ENCODE measurements at regions not wholly inside any gene's neighbourhood (a gene's known extent, or its start where the extent isn't known, plus 50 kb on each side); places are given as distances from the start of the nearest gene placed in this dataset.

- CTCF ChIA-PET, result interaction anchor here (0.8 kb wide), 1 partner anchor 1125 kb away, joined by 3 read pairs; no protein-coding TSS in a partner anchor
- DNase-seq (ENCODE audit: low spot score), result no peak
- TF ChIP-seq CTCF (conservative IDR thresholded peaks at IDR 0.05; ENCODE audit: low read depth), result no peak
- no peak overlapping the region for H3K27ac ChIP-seq
- POLR2A ChIA-PET (ENCODE audit: low non-redundant PET), result no interaction called here
Measured at GRCh38 chr9:14523545-14523944, 169.7 kb downstream of the ZDHHC21 start.

GRCh38 chr9:14522627-14523379, 170.4 kb downstream of the ZDHHC21 start:
- no peak for DNase-seq (ENCODE audit: low spot score)
- no peak overlapping the region for H3K27ac ChIP-seq
- no peak for TF ChIP-seq CTCF (conservative IDR thresholded peaks at IDR 0.05; ENCODE audit: low read depth)
- ChIA-PET CTCF (interaction anchor here (0.8 kb wide), 1 partner anchor 1124 kb away, joined by 3 read pairs; no protein-coding TSS in a partner anchor), POLR2A (ENCODE audit: low non-redundant PET) (no interaction called here)

GRCh38 chr9:14520341-14520740, 172.9 kb downstream of the ZDHHC21 start:
- ChIA-PET CTCF (no interaction called here), POLR2A (ENCODE audit: low non-redundant PET) (no interaction called here)
- DNase-seq (ENCODE audit: low spot score), result no peak
- H3K27ac ChIP-seq, result no peak overlapping the region
- TF ChIP-seq CTCF (conservative IDR thresholded peaks at IDR 0.05; ENCODE audit: low read depth), result no peak

- CTCF ChIA-PET, result interaction anchor here (0.6 kb wide), 1 partner anchor 1026 kb away, joined by 3 read pairs; no protein-coding TSS in a partner anchor
- TF ChIP-seq CTCF (conservative IDR thresholded peaks at IDR 0.05; ENCODE audit: low read depth), result no peak
- no peak for DNase-seq (ENCODE audit: low spot score)
Measured at GRCh38 chr9:14517154-14517906, 175.9 kb downstream of the ZDHHC21 start.

GRCh38 chr9:14516656-14517055, 176.6 kb downstream of the ZDHHC21 start:
- ChIA-PET POLR2A (ENCODE audit: low non-redundant PET) (no interaction called here), CTCF (interaction anchor here (0.6 kb wide), 1 partner anchor 1025 kb away, joined by 3 read pairs; no protein-coding TSS in a partner anchor)
- H3K27ac ChIP-seq, result no peak overlapping the region
- TF ChIP-seq CTCF (conservative IDR thresholded peaks at IDR 0.05; ENCODE audit: low read depth), result no peak
- DNase-seq (ENCODE audit: low spot score), result no peak

More at GRCh38 chr9:14517154-14517906, 175.9 kb downstream of the ZDHHC21 start:
- no peak overlapping the region for H3K27ac ChIP-seq
- POLR2A ChIA-PET (ENCODE audit: low non-redundant PET), result no interaction called here

- DNase-seq (ENCODE audit: low spot score), result no peak
- POLR2A ChIA-PET (ENCODE audit: low non-redundant PET), result no interaction called here
- TF ChIP-seq CTCF (conservative IDR thresholded peaks at IDR 0.05; ENCODE audit: low read depth), result no peak
- CTCF ChIA-PET, result interaction anchor here (0.6 kb wide), 1 partner anchor 208 kb away, joined by 6 read pairs; no protein-coding TSS in a partner anchor
- no peak overlapping the region for H3K27ac ChIP-seq
Measured at GRCh38 chr9:14515571-14516198, 177.5 kb downstream of the ZDHHC21 start.
